Karpas-422 (cell line): ENCODE measurements at regions not wholly inside any gene's neighbourhood (a gene's known extent, or its start where the extent isn't known, plus 50 kb on each side); places are given as distances from the start of the nearest gene placed in this dataset.

Experiments used
- DNase-seq: peaks from one replicate; pipeline ENCODE4 v3.0.0-alpha.2; 2015
- H2AFZ ChIP-seq: fragments of 200-600 bp; sonication (generic); 2 replicates; pipeline ENCODE4 v1.6.1; 2014; ENCODE audit warnings: antibody characterized with exemption, low read length, mixed read lengths
- H3K27ac ChIP-seq: fragments of 200-600 bp; sonication (generic); 2 replicates; pipeline ENCODE4 v1.5.1; 2014; ENCODE audit warnings: mild to moderate bottlenecking, low read length, moderate library complexity
- H3K27me3 ChIP-seq: fragments of 200-600 bp; sonication (generic); 2 replicates; pipeline ENCODE4 v1.6.1; 2014; ENCODE audit warnings: low read length, mixed read lengths
- H3K36me3 ChIP-seq: fragments of 200-600 bp; sonication (generic); 2 replicates; pipeline ENCODE4 v1.6.1; 2014; ENCODE audit warnings: low read length, mixed read lengths; ENCODE audit not compliant: insufficient read depth
- H3K4me1 ChIP-seq: fragments of 200-600 bp; sonication (generic); 2 replicates; pipeline ENCODE4 v1.6.1; 2014; ENCODE audit warnings: mild to moderate bottlenecking, low read length, mixed read lengths
- H3K4me2 ChIP-seq: fragments of 200-600 bp; sonication (generic); 2 replicates; pipeline ENCODE4 v1.6.1; 2014; ENCODE audit warnings: low read length, low read depth, mild to moderate bottlenecking; ENCODE audit not compliant: poor library complexity, severe bottlenecking
- H3K4me3 ChIP-seq: fragments of 200-600 bp; sonication (generic); 2 replicates; pipeline ENCODE4 v1.5.1; 2014; ENCODE audit warnings: mild to moderate bottlenecking, antibody characterized with exemption, low read length, mixed read lengths
- H3K79me2 ChIP-seq: fragments of 200-600 bp; sonication (generic); 2 replicates; pipeline ENCODE4 v1.6.1; 2014; ENCODE audit warnings: mild to moderate bottlenecking, low read length, mixed read lengths
- H3K9ac ChIP-seq: fragments of 200-600 bp; sonication (generic); 2 replicates; pipeline ENCODE4 v1.6.0; 2014; ENCODE audit warnings: low read length
- H3K9me2 ChIP-seq: fragments of 200-600 bp; sonication (generic), shearing (Covaris generic); replicated peaks from 2 replicates; pipeline ENCODE4 v1.6.0; 2014; ENCODE audit warnings: mild to moderate bottlenecking, low read length, moderate library complexity; ENCODE audit not compliant: insufficient read depth
- H3K9me3 ChIP-seq: fragments of 300-700, 200-600 bp; sonication (generic); 2 replicates; pipeline ENCODE4 v1.6.1; 2014; ENCODE audit warnings: low read length, mixed read lengths
- H4K20me1 ChIP-seq: fragments of 200-600 bp; sonication (generic); 2 replicates; pipeline ENCODE4 v1.6.1; 2014; ENCODE audit warnings: mild to moderate bottlenecking, antibody characterized with exemption, low read length, low read depth; ENCODE audit not compliant: insufficient read depth

- no peak for DNase-seq
- Histone ChIP-seq H3K4me3 (no peak overlapping the region), H3K36me3 (no peaks in the 10 kb centered on the region), H3K4me1 (no peaks in the 10 kb centered on the region), H3K27me3 (no peaks in the 10 kb centered on the region), H3K9me3 (no peaks in the 10 kb centered on the region), H3K4me2 (no peak overlapping the region), H4K20me1 (no peaks in the 10 kb centered on the region), H3K79me2 (no peaks in the 10 kb centered on the region), H2AFZ (no peak overlapping the region), H3K9ac (no peak overlapping the region), H3K9me2 (no peaks in the 10 kb centered on the region), H3K27ac (no peak overlapping the region)
These were observed 85.9 kb downstream of the HMX1 start for GRCh38 chr4:8785656-8786142.

DNA sequence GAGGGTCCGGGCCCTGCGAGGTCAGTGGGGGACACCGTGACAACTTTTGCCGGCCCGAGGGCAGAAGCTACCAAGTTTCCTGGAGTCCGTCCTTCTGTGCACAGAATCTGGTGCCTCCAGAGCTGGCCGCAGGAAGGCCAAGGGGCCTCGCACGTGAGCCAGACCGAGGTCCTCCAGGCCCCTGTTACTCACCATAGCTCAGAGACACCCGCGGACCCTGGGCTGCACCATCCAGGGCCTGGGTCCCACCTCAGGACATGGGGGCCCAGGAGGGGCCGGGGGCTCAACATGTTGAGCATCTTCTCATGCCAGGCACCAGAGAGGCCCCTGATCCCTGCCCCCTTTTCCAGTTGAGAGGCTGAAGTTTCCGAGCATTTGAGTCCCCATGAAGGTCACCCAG, 87.9 kb downstream of the HMX1 start:
- Histone ChIP-seq H3K79me2 (no peaks in the 10 kb centered on the region), H3K9me2 (no peaks in the 10 kb centered on the region), H3K36me3 (no peaks in the 10 kb centered on the region), H3K4me1 (no peaks in the 10 kb centered on the region), H3K4me2 (no peak overlapping the region), H4K20me1 (no peaks in the 10 kb centered on the region), H3K9me3 (no peaks in the 10 kb centered on the region), H3K4me3 (no peak overlapping the region), H2AFZ (no peak overlapping the region), H3K9ac (no peak overlapping the region), H3K27me3 (no peaks in the 10 kb centered on the region), H3K27ac (no peak overlapping the region)
- no peak for DNase-seq

DNA sequence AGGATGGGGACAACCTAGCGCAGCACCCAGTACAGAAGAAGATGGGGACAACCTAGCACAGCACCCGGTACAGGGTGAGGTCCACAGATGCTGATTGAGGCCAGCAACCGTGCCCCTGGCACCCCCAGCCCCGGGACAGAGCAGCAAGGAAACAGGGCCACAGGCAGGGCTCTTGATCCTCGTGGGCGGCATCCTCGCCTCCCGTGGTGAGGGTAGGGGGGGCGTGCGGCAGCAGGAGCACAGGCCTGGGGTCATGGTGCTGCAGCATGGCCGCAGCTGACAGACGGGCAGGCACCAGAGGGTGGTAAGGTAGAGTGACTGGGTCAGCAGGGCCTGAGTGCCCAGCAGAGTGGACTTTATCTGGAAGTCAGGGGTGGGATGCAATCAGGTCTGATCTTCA, 89.5 kb downstream of the HMX1 start:
- Histone ChIP-seq H3K9me2 (no peaks in the 10 kb centered on the region), H3K9me3 (no peaks in the 10 kb centered on the region), H3K9ac (no peak overlapping the region)

DNA sequence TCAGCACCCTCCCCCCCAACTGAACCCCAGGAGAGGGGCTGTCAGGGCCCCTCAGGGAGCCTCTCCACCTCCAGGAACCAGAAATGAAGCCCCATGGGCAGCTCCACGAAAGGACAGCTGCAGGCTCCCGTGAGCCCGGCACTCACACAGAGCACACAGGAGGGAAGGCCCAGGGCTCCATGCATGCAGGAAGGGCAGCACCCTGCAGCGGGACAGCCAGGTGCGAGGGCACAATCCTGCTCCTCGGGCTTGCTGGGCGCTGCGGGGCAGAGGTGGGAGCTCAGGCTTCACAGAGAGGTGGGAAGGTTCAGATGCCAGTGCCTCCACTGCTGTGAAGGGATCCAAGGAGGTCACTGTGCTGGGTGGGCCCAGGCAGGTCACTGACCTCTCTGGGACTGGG, 90.0 kb downstream of the HMX1 start:
- H2AFZ ChIP-seq, result no peak overlapping the region
- no peak overlapping the region for H3K27ac ChIP-seq
- no peaks in the 10 kb centered on the region for H3K9me3 ChIP-seq
- DNase-seq, result no peak
- no peaks in the 10 kb centered on the region for H3K9me2 ChIP-seq
- no peaks in the 10 kb centered on the region for H3K36me3 ChIP-seq
- H3K79me2 ChIP-seq, result no peaks in the 10 kb centered on the region
- no peaks in the 10 kb centered on the region for H4K20me1 ChIP-seq
- no peak overlapping the region for H3K4me3 ChIP-seq
- no peak overlapping the region for H3K4me2 ChIP-seq
- no peaks in the 10 kb centered on the region for H3K27me3 ChIP-seq
- no peaks in the 10 kb centered on the region for H3K4me1 ChIP-seq
- no peak overlapping the region for H3K9ac ChIP-seq

More for the DNA sequence above, 89.5 kb downstream of the HMX1 start:
- no peaks in the 10 kb centered on the region for H4K20me1 ChIP-seq
- H3K4me3 ChIP-seq, result no peak overlapping the region
- H3K27ac ChIP-seq, result no peak overlapping the region
- H2AFZ ChIP-seq, result no peak overlapping the region
- no peaks in the 10 kb centered on the region for H3K79me2 ChIP-seq
- no peaks in the 10 kb centered on the region for H3K36me3 ChIP-seq
- H3K4me1 ChIP-seq, result no peaks in the 10 kb centered on the region
- no peaks in the 10 kb centered on the region for H3K27me3 ChIP-seq
- DNase-seq, result no peak
- no peak overlapping the region for H3K4me2 ChIP-seq

DNA sequence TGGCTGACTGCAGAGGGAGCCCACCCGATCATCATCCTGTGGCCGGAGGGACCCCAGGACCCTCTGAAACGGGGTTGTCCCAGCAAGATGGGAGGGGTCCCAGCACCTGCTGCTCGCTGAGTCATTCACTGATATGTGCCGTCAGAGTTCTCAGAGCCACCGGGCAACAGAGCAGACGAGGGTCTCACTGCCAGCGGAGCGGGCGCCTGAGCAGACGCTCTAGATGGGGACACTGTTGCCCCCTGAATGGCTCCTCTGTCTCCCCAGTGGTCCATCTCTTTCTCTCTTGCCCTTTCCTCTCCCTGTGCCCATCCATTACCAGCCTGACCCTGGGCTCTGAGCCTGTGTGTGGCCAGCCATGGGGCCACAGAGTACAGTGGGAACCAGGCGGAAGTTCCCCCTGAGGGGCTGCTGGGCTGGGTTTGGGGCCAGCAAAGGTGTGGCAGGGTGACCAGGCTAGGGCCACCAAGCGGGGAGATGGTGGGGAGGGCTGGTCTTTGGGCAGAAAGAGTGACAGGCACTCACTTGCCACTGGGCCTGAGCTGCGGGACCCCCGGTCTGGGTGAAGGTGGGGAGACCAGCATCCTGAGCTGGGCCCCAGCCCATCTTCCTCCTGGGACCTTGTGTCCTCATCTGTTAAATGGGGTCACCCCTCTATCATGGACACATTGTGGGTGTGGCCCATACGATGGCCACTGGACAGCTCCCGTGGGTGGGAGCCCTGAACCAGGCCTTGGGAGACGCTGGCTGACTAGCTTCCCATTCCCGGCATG, 90.9 kb downstream of the HMX1 start:
- Histone ChIP-seq H3K27ac (no peak overlapping the region), H3K36me3 (no peaks in the 10 kb centered on the region), H3K4me1 (no peaks in the 10 kb centered on the region), H3K9me2 (no peaks in the 10 kb centered on the region), H3K4me2 (no peak overlapping the region), H3K4me3 (no peak overlapping the region), H3K79me2 (no peaks in the 10 kb centered on the region), H3K9me3 (no peaks in the 10 kb centered on the region), H4K20me1 (no peaks in the 10 kb centered on the region), H3K27me3 (no peaks in the 10 kb centered on the region), H2AFZ (no peak overlapping the region), H3K9ac (no peak overlapping the region)
- no peak for DNase-seq

DNA sequence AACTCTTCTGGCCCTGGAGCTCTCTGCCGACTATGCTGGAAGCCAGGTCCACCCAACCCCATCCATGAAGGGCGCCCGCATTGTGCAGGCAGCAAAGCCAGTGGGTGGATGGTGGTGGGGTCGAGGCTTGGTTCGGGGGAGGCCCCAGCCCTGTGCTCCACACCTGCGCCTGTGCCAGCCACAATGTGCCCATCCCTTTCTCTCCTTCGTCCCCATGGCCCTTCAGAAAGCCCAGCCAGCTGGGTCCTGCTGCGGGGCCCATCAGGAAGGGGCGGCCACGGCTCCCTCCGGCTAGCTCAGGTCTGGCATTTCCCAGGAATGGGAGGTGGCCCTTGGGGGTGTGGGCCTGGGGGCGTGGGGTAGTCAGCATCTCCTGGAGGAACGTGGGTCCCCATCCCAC, 91.6 kb downstream of the HMX1 start:
- no peaks in the 10 kb centered on the region for H3K36me3 ChIP-seq
- no peak overlapping the region for H3K9ac ChIP-seq
- no peaks in the 10 kb centered on the region for H3K9me2 ChIP-seq
- no peak overlapping the region for H3K4me3 ChIP-seq
- no peak overlapping the region for H2AFZ ChIP-seq
- H3K27ac ChIP-seq, result no peak overlapping the region
- H3K27me3 ChIP-seq, result no peaks in the 10 kb centered on the region
- no peaks in the 10 kb centered on the region for H3K9me3 ChIP-seq
- no peaks in the 10 kb centered on the region for H4K20me1 ChIP-seq
- no peak overlapping the region for H3K4me2 ChIP-seq
- H3K4me1 ChIP-seq, result no peaks in the 10 kb centered on the region
- H3K79me2 ChIP-seq, result no peaks in the 10 kb centered on the region
- DNase-seq, result no peak

DNA sequence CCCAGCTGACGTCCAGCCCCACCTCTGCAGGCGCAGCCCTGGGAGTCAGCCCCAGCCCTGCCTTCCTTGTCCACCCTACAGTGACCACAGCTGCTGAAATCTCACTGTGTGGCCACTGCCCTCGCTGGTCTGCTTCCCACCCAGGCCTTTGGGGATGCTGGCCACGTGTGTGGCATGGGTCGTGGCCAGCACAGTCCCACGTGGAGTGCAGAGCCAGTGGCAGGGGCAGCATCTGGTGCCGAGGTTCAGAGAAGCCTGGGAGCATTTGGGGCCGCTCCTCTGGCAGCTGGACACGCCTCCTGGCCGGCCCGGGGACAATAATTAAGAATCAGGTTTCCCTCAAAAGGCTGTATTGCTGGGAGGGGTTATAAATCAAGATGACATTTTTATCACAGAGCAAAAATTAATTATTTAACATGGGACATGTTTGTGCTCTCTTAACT, 92.1 kb downstream of the HMX1 start:
- no peak overlapping the region for H3K27ac ChIP-seq
- H3K4me2 ChIP-seq, result no peak overlapping the region
- H3K9me3 ChIP-seq, result no peaks in the 10 kb centered on the region
- no peak for DNase-seq
- no peaks in the 10 kb centered on the region for H3K36me3 ChIP-seq
- H4K20me1 ChIP-seq, result no peaks in the 10 kb centered on the region
- H3K9ac ChIP-seq, result no peak overlapping the region
- no peak overlapping the region for H2AFZ ChIP-seq
- H3K4me3 ChIP-seq, result no peak overlapping the region
- H3K79me2 ChIP-seq, result no peaks in the 10 kb centered on the region
- no peaks in the 10 kb centered on the region for H3K4me1 ChIP-seq
- no peaks in the 10 kb centered on the region for H3K27me3 ChIP-seq
- no peaks in the 10 kb centered on the region for H3K9me2 ChIP-seq

GRCh38 chr4:8778760-8779159, 92.9 kb downstream of the HMX1 start:
- Histone ChIP-seq H3K4me2 (no peak overlapping the region), H3K27ac (no peak overlapping the region)

More at GRCh38 chr4:8778760-8779159, 92.9 kb downstream of the HMX1 start:
- H3K27me3 ChIP-seq, result no peaks in the 10 kb centered on the region
- no peak overlapping the region for H3K4me3 ChIP-seq
- no peaks in the 10 kb centered on the region for H3K79me2 ChIP-seq
- no peaks in the 10 kb centered on the region for H3K9me3 ChIP-seq
- no peaks in the 10 kb centered on the region for H4K20me1 ChIP-seq
- no peak overlapping the region for H3K9ac ChIP-seq
- no peak for DNase-seq
- H3K36me3 ChIP-seq, result no peaks in the 10 kb centered on the region
- no peaks in the 10 kb centered on the region for H3K9me2 ChIP-seq
- no peaks in the 10 kb centered on the region for H3K4me1 ChIP-seq
- no peak overlapping the region for H2AFZ ChIP-seq
